ENCODE measurements at regions not wholly inside any gene's neighbourhood (a gene's known extent, or its start where the extent isn't known, plus 50 kb on each side); places are given as distances from the start of the nearest gene placed in this dataset.

DNA sequence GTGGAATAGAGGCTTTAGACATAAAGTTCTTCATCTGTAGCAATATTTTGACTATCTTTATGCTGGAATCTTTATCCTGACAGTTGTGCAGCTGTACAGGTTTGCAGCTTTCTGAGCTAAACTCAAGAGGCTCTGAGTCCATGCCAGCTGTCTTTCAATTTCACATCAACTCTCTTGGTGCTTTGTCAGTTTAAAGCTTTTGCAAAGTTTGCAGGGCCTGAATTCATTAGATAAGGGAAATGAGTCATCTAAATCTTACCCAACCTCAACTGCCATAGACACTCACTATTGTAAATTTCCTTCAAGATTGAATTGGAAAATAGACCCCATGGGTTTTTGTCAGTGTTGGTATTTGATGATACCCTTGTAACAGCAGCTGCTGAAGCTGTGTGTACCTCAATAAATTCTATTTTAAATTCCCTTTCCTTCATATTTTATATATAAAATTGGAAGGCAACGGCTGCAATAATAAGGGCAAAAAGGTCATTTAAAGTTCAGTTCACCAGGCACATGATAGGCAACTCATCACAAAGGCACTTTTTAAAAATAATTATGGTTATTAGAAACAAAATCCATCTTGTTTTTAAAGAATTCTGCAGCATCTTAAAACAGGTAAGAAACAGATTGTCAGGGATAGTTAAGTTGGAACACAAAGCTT lies 169.9 kb upstream of the SLC39A10 start:
- Histone ChIP-seq H3K4me1 (ENCODE audit: control insufficient read depth in 1 of 2, low read depth in 2 of 2) (no peaks in the 10 kb centered on the region), H3K36me3 (no peaks in the 10 kb centered on the region), H3K27ac (no peak overlapping the region), H3K4me3 (no peak overlapping the region), H3K27me3 (replicated peaks; ENCODE audit: insufficient read depth) (no peaks in the 10 kb centered on the region), H3K9me3 (no peaks in the 10 kb centered on the region)
- no peak for DNase-seq (ENCODE audit: low spot score)
- no peak for ATAC-seq (ENCODE audit: insufficient number of reproducible peaks, low FRiP score, low read depth)
- TF ChIP-seq, protein P1, sequence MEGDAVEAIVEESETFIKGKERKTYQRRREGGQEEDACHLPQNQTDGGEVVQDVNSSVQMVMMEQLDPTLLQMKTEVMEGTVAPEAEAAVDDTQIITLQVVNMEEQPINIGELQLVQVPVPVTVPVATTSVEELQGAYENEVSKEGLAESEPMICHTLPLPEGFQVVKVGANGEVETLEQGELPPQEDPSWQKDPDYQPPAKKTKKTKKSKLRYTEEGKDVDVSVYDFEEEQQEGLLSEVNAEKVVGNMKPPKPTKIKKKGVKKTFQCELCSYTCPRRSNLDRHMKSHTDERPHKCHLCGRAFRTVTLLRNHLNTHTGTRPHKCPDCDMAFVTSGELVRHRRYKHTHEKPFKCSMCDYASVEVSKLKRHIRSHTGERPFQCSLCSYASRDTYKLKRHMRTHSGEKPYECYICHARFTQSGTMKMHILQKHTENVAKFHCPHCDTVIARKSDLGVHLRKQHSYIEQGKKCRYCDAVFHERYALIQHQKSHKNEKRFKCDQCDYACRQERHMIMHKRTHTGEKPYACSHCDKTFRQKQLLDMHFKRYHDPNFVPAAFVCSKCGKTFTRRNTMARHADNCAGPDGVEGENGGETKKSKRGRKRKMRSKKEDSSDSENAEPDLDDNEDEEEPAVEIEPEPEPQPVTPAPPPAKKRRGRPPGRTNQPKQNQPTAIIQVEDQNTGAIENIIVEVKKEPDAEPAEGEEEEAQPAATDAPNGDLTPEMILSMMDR (IDR thresholded peaks at IDR 0.05): no peak

DNA sequence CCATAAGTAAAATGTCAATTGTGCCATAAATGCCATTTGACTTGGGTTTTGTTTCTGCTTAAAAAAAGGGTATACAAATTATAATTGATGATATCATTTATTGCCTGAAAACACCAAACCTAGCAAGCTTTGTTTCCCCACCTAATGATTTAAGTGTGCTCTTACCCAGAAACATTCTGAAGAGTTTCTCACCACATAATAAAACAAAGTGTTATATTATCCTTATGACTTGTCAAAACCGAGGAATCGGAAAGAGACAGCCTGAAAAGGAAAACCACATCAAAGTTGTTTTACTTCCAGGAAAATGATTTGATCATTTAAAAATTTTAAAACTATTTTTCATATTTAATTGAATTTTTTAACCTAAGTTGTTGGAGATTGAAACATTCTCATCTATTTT lies 170.5 kb upstream of the SLC39A10 start:
- no peaks in the 10 kb centered on the region for H3K9me3 ChIP-seq
- no peak overlapping the region for H3K4me3 ChIP-seq
- TF ChIP-seq, protein P1 (IDR thresholded peaks at IDR 0.05): no peak
- no peaks in the 10 kb centered on the region for H3K4me1 ChIP-seq (ENCODE audit: control insufficient read depth in 1 of 2, low read depth in 2 of 2)
- no peaks in the 10 kb centered on the region for H3K27me3 ChIP-seq (replicated peaks; ENCODE audit: insufficient read depth)
- H3K27ac ChIP-seq: no peak overlapping the region
- ATAC-seq (ENCODE audit: insufficient number of reproducible peaks, low FRiP score, low read depth) (no peak), DNase-seq (ENCODE audit: low spot score) (no peak)
- no peaks in the 10 kb centered on the region for H3K36me3 ChIP-seq

DNA sequence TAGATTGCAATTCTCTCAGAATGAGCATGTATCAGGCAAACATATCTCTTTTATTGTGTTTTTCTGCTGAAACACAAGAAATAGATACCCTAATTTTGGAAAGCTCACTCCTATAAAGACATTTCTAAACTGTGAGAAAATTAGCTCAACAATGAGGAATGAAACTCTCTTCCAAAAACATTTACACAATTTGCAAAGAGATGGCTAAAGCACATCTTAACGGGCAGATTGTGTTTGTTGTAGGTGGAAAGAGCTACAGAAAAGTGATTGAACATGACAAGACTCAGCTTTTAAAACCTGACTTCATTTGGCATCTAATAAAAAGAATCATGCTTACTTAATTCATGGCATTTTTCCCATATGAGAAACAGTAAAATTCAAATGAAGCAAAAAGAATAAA lies 175.0 kb upstream of the SLC39A10 start:
- DNase-seq (ENCODE audit: low spot score) (no peak), ATAC-seq (ENCODE audit: insufficient number of reproducible peaks, low FRiP score, low read depth) (no peak)
- H3K27ac ChIP-seq: no peak overlapping the region
- no peaks in the 10 kb centered on the region for H3K9me3 ChIP-seq
- no peak overlapping the region for H3K4me3 ChIP-seq
- H3K4me1 ChIP-seq (ENCODE audit: control insufficient read depth in 1 of 2, low read depth in 2 of 2): no peaks in the 10 kb centered on the region
- TF ChIP-seq, protein P1 (IDR thresholded peaks at IDR 0.05): no peak
- H3K27me3 ChIP-seq (replicated peaks; ENCODE audit: insufficient read depth): no peaks in the 10 kb centered on the region
- no peaks in the 10 kb centered on the region for H3K36me3 ChIP-seq

DNA sequence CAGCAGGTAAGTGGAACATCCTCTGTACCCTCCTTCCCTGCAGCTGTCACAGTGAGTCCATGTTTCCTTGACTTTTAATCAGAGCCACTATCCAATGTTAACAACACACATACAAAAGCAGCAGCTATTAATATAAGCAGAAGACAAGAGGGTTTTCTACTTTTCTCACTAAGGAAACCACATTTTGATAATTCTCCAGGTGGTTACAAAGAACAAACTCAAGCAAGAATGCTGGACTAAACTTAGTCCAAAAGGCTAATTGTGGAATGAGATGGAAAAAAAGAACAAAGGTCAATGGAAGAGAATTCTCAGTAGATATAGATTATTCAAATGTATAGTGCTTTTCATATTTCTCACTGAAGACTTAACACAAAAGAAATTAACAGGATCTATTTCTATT lies 176.9 kb upstream of the SLC39A10 start:
- Histone ChIP-seq H3K4me1 (ENCODE audit: control insufficient read depth in 1 of 2, low read depth in 2 of 2) (no peaks in the 10 kb centered on the region), H3K4me3 (no peak overlapping the region), H3K36me3 (no peaks in the 10 kb centered on the region), H3K27ac (no peak overlapping the region), H3K27me3 (replicated peaks; ENCODE audit: insufficient read depth) (no peaks in the 10 kb centered on the region), H3K9me3 (no peaks in the 10 kb centered on the region)
- no peak for ATAC-seq (ENCODE audit: insufficient number of reproducible peaks, low FRiP score, low read depth)
- TF ChIP-seq, protein P1 (IDR thresholded peaks at IDR 0.05): no peak
- DNase-seq (ENCODE audit: low spot score): no peak

DNA sequence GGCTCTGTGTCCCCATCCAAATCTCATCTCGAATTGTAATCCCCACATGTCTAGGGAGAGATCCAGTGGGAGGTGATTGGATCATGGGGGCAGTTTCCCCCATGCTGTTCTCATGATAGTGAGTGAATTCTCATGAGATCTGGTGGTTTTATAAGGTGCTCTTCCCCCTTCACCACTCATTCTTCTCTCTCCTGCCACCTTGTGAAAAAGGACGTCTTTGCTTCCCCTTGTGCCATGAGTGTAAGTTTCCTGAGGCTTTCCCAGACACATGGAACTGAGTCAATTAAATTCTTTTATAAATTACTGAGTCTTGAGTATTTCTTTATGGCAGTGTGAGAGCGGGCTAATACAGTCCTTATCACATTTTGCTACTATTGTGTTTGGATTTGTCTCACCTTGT lies 177.6 kb upstream of the SLC39A10 start:
- Histone ChIP-seq H3K4me3 (no peak overlapping the region), H3K36me3 (no peaks in the 10 kb centered on the region), H3K9me3 (no peaks in the 10 kb centered on the region), H3K27ac (no peak overlapping the region), H3K4me1 (ENCODE audit: control insufficient read depth in 1 of 2, low read depth in 2 of 2) (no peaks in the 10 kb centered on the region), H3K27me3 (replicated peaks; ENCODE audit: insufficient read depth) (no peaks in the 10 kb centered on the region)
- TF ChIP-seq, protein P1 (IDR thresholded peaks at IDR 0.05): no peak
- DNase-seq (ENCODE audit: low spot score) (no peak), ATAC-seq (ENCODE audit: insufficient number of reproducible peaks, low FRiP score, low read depth) (no peak)

All from thoracic aorta (tissue), 2 donors.